Stomach (tissue), 4 donors: ENCODE measurements at regions not wholly inside any gene's neighbourhood (a gene's known extent, or its start where the extent isn't known, plus 50 kb on each side); places are given as distances from the start of the nearest gene placed in this dataset.
"Not testable (repeated sequence)": the region's sequence is repeated elsewhere in the genome, so short reads cannot be mapped to it uniquely, and the experiment has no call there.

ENCODE experiments used
- CTCF ChIP-seq, 7 experiments: fragments of 450-650 bp in 4 of 7; fragments of 200-600 bp in 3 of 7; sonication (generic) in 3 of 7; IDR thresholded peaks; one replicate each; pipeline ENCODE4 v1.5.1; 2016 to 2019; ENCODE audit warnings: antibody characterized with exemption in 7 of 7, control low read depth in 2 of 7, mild to moderate bottlenecking in 1 of 7
- EP300 ChIP-seq: sonication (generic); formaldehyde crosslinking; IDR thresholded peaks from one replicate; pipeline ENCODE4 v1.6.1; 2017; ENCODE audit warnings: antibody characterized with exemption
- POLR2A ChIP-seq, 4 donors: fragments of 450-650 bp; IDR thresholded peaks; one replicate each; pipeline ENCODE4 v1.6.1; 2016; ENCODE audit warnings: antibody characterized with exemption in 4 of 4, control low read depth in 2 of 4, mild to moderate bottlenecking in 1 of 4, moderate library complexity in 1 of 4
- POLR2AphosphoS5 ChIP-seq, 3 donors: sonication (generic); formaldehyde crosslinking; IDR thresholded peaks; one replicate each; pipeline ENCODE4 v1.6.1; 2016; ENCODE audit warnings: antibody characterized with exemption in 3 of 3

- TF ChIP-seq POLR2AphosphoS5 (IDR thresholded peaks at IDR 0.05); CTCF (IDR thresholded peaks at IDR 0.05); POLR2A (IDR thresholded peaks at IDR 0.05); EP300: not testable (repeated sequence)
Measured at GRCh38 chr1:88597973-88598372, 86.1 kb upstream of the PKN2 start.
